GM12873 (cell line): ENCODE measurements at regions not wholly inside any gene's neighbourhood (a gene's known extent, or its start where the extent isn't known, plus 50 kb on each side); places are given as distances from the start of the nearest gene placed in this dataset.

Experiments
- TF ChIP-seq, protein P1 (sequence below): IDR thresholded peaks from 2 replicates; pipeline ENCODE4 v1.5.1; 2012; ENCODE audit warnings: low read depth, mild to moderate bottlenecking, moderate library complexity, low read length, control low read depth; ENCODE audit not compliant: insufficient read depth; ENCODE audit errors: missing control alignments

DNA sequence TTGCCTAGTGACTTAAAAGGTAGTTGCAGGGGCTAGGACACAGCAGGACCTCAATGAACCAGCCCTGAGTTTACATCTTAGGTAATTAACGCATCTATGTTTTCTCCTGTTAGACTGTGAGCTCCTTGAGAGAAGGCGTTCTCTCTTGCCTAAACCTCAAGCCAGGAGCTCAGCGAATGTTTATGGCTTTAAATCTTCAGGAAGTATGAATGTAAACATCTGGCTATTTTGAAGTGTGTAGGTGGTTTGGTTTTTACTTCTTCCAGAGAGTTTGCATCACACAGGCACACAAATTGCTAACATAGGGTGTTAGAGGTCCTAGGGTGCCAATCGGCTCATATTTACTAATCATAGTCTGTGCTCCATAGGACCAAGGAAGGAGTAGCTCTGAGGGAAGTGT is 387.7 kb upstream of the ZNF507 start:
- TF ChIP-seq, protein P1, sequence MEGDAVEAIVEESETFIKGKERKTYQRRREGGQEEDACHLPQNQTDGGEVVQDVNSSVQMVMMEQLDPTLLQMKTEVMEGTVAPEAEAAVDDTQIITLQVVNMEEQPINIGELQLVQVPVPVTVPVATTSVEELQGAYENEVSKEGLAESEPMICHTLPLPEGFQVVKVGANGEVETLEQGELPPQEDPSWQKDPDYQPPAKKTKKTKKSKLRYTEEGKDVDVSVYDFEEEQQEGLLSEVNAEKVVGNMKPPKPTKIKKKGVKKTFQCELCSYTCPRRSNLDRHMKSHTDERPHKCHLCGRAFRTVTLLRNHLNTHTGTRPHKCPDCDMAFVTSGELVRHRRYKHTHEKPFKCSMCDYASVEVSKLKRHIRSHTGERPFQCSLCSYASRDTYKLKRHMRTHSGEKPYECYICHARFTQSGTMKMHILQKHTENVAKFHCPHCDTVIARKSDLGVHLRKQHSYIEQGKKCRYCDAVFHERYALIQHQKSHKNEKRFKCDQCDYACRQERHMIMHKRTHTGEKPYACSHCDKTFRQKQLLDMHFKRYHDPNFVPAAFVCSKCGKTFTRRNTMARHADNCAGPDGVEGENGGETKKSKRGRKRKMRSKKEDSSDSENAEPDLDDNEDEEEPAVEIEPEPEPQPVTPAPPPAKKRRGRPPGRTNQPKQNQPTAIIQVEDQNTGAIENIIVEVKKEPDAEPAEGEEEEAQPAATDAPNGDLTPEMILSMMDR, result no peak

DNA sequence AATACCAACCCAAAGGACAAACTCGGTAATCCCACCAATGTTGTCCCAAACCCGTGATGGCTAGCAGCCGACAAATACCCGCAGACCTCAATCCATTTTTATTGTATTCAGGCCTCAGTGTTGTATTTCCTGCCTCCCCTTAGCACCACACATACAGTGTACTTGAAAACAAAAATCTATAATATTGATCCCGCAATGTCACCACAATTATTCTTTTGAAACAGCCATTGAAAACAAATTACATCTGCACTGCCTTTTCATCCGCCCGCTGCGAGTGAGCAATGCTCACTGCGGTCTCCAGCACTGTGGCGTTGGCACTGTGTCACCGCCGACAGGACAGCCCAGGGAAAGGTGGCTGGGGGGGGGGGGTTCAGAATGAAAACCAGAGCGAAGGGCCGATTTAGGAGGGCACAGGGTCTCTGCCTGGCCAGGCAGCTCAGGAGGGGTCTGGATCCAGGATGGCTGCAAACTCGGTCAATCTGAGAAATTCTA is 385.8 kb upstream of the ZNF507 start:
- TF ChIP-seq, protein P1, result no peak

DNA sequence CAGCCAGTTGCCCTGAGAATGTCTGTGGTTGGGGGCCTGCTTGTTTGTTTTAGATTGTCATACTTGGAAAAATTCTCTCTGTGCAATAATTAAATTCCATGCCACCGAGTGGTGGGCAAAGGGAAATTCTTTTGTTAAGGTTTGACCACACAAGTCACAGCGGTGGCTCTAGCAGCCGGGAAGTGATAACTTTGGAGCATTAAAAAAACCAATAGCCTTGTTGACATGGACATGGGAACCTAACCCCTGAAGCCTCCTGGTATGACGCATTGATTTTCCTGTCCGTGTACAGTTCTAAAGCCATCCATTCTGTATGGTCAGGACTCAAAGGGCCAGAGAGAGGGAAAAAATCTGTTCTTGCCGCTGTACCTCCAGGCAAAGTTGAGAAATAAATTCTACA is 384.9 kb upstream of the ZNF507 start:
- TF ChIP-seq, protein P1, result no peak

DNA sequence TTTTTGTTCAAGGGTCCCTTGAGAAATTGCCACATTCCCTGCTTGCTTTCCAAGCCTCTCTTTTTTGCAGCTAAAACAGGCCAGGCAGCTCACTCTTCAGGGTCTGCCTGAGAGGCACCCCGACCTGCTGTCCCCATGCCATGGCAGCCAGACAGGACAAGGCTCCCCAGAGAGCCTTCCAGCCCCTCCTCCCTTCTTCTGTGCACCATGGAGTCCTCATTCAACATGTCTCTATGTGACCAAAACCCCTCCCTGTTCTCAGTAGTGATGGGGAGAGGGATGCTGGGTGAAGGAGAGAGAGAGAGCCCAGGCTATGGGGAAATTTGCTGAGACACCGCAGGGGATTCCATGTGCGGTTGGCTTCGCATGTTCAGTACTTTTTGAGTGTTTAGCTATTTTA is 384.2 kb upstream of the ZNF507 start:
- TF ChIP-seq, protein P1, result no peak

DNA sequence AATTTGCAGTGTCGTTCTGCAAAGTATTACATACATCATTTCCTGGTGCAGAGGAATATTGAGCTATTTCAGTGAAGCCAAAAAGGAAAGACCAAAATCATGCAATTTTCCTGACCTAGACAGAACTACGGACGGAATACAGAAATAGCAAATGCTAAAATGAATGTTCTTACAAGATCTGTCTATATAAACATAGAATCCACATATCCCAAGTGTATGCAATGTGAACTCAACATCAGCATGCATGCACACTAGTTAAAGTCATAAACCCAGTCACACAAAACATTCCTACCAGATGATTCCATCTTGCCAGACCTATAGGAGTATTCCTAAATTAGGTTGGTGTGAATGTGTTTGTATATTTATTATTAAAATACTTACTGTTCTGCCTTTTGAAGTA is 383.7 kb upstream of the ZNF507 start:
- TF ChIP-seq, protein P1, result no peak

DNA sequence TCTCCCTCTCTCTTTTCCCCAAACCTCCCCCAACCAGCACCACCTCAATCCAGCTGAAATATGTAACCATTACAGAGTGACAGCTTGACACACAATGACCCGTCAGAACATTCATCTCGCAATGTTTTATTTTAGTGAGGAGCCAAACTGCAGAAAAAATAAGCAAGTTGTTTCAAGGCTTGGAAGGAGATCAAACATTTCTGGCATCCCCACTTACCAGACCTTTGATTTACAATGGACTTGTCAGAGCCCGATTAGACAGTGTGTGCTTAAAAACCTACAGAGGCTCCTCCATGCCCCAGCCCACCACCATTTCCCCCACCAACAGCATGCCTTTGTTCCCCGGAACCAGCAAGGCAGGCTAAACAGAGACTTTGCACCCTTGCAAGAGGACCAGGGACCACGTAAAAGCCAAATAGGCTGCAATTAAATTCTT is 382.8 kb upstream of the ZNF507 start:
- TF ChIP-seq, protein P1, result no peak

DNA sequence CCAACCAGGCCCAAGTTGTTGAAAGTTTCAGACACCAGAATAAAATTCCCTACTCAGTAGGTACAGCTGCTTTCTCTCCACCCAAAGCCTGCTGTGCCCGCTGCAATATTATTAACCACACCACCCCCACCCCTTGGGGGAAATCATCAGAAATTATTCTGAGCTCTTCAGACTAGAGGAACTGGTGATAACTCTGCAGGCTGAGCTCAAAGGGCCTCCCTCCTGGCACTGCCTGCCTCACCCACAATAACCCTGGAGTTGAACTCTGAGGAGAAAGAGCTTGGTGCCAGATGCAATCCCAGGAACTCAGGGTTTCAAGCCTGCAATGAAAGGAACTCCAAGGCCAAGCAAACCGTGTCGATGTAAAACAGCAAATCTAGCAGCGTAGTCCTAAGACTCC is 381.7 kb upstream of the ZNF507 start:
- TF ChIP-seq, protein P1, result no peak

DNA sequence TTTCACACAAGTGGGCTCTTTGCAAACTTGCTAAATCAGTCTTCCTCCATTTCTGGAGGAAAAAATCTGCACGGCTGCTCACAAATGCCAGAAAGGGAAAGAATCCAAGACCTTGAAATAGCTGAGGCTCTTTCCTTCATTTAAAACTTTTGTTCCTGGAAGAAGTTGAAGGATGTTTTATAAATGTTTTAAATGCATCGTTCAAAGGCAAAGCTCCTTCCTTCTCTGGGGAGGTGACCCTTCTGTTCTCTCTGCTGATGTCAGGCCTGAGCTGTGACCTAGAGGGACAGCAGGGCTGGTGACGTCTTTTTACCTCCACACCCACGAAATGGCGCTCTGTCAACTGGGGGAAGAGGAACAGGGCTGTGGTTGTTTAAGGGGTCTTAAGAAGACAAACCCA is 376.4 kb upstream of the ZNF507 start:
- TF ChIP-seq, protein P1, result no peak
